ENCODE measurements at regions not wholly inside any gene's neighbourhood (a gene's known extent, or its start where the extent isn't known, plus 50 kb on each side); places are given as distances from the start of the nearest gene placed in this dataset.

DNA sequence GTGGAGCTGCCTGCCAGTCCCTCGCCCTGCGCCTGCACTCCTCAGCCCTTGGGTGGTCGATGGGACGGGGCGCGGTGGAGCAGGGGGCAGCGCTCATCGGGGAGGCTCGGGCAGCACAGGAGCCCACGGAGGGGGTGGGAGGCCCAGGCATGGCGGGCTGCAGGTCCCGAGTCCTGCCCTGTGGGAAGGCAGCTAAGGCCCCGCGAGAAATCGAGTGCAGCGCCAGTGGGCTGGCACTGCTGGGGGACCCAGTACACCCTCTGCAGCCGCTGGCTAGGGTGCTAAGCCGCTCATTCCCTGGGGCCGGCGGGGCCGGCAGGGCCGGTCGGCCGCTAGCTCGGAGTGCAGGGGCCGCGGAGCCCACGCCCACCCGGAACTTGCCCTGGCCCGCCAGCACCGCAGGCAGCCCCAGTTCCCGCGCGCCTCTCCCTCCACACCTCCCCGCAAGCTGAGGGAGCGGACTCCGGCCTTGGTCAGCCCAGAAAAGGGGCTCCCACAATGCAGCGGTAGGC, 565.9 kb upstream of the NRG3 start:
- TF ChIP-seq, protein P1, sequence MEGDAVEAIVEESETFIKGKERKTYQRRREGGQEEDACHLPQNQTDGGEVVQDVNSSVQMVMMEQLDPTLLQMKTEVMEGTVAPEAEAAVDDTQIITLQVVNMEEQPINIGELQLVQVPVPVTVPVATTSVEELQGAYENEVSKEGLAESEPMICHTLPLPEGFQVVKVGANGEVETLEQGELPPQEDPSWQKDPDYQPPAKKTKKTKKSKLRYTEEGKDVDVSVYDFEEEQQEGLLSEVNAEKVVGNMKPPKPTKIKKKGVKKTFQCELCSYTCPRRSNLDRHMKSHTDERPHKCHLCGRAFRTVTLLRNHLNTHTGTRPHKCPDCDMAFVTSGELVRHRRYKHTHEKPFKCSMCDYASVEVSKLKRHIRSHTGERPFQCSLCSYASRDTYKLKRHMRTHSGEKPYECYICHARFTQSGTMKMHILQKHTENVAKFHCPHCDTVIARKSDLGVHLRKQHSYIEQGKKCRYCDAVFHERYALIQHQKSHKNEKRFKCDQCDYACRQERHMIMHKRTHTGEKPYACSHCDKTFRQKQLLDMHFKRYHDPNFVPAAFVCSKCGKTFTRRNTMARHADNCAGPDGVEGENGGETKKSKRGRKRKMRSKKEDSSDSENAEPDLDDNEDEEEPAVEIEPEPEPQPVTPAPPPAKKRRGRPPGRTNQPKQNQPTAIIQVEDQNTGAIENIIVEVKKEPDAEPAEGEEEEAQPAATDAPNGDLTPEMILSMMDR (conservative IDR thresholded peaks at IDR 0.05; ENCODE audit: low read depth, low read length) = no peak
- no peak overlapping the region for H3K4me3 ChIP-seq (ENCODE audit: low read length)
- DNase-seq (ENCODE audit: low read depth) = no peak

GRCh38 chr10:81314471-81314870, 560.5 kb upstream of the NRG3 start:
- H3K4me3 ChIP-seq (ENCODE audit: low read length) = no peak overlapping the region
- TF ChIP-seq, protein P1 (conservative IDR thresholded peaks at IDR 0.05; ENCODE audit: low read depth, low read length) = no peak
- DNase-seq (ENCODE audit: low read depth) = no peak

- TF ChIP-seq, protein P1 (conservative IDR thresholded peaks at IDR 0.05; ENCODE audit: low read depth, low read length) = no peak
- no peak overlapping the region for H3K4me3 ChIP-seq (ENCODE audit: low read length)
- no peak for DNase-seq (ENCODE audit: low read depth)
Measured at GRCh38 chr10:81315026-81315425, 560.0 kb upstream of the NRG3 start.

DNA sequence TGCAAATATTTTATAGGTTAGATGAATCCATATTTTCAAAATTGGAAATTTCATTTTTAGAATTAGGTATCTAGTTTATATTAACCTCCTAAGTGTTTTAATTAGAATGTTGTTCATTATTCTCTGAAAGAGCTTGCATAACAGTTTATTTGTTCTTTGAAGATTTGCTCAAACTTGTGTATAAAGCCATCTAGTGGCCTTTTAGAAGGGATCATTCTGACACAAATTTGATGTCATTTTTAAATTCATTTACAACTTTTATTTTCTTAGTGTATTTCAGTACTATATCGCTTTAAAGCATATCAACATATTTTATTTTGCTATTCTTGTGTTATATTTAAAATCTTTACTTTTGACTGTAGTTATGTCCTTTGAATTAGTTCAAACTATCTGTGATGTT, 527.0 kb upstream of the NRG3 start:
- H3K4me3 ChIP-seq (ENCODE audit: low read length) = no peak overlapping the region
- DNase-seq (ENCODE audit: low read depth) = no peak
- TF ChIP-seq, protein P1 (conservative IDR thresholded peaks at IDR 0.05; ENCODE audit: low read depth, low read length) = no peak

DNA sequence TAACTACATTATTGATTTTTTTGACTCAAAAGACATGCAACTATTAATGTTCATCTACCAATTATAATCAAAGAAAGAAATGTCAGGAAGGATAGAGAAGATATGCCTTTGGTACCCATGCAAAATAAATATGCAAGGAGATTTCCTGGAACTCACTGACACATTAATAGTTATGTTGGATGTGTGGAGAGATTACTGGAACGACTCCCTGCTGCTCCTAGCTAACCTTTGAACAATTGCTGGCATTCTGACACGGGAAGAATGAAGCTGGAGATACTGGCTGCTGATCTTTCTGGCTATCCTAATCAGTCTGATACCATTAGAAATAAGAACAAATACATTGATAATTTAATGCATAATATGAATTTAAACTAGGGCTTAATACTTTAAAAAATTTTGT, 507.9 kb upstream of the NRG3 start:
- H3K4me3 ChIP-seq (ENCODE audit: low read length) = no peak overlapping the region
- TF ChIP-seq, protein P1 (conservative IDR thresholded peaks at IDR 0.05; ENCODE audit: low read depth, low read length) = no peak
- no peak for DNase-seq (ENCODE audit: low read depth)

DNA sequence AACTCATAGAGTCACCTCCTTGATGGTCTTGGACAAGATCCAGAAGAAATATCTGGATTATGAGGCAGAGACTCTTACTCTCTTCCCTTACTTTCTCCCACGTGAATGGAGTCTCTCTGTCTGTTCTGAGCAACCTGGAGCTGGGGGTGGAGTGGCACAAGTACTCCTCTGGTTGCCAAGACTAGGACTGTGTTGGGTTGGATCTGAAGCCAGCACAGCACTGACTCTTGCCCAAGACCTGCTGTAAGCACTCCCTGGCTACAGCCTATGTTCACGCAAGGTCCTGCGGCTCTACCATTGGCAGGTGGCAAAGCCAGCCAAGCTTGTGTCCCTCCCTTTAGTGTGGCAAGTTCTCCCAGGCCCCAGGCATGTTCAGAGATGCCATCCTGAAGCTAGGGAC, 488.2 kb upstream of the NRG3 start:
- no peak for DNase-seq (ENCODE audit: low read depth)
- TF ChIP-seq, protein P1 (conservative IDR thresholded peaks at IDR 0.05; ENCODE audit: low read depth, low read length) = no peak
- no peak overlapping the region for H3K4me3 ChIP-seq (ENCODE audit: low read length)

GRCh38 chr10:81403451-81403850, 471.5 kb upstream of the NRG3 start:
- TF ChIP-seq, protein P1 (conservative IDR thresholded peaks at IDR 0.05; ENCODE audit: low read depth, low read length) = no peak
- DNase-seq (ENCODE audit: low read depth) = no peak
- H3K4me3 ChIP-seq (ENCODE audit: low read length) = no peak overlapping the region

Measured in retinal pigment epithelial cell (primary cell).